H1 (cell line): ENCODE measurements at regions not wholly inside any gene's neighbourhood (a gene's known extent, or its start where the extent isn't known, plus 50 kb on each side); places are given as distances from the start of the nearest gene placed in this dataset.

ENCODE experiments used
- EGR1 ChIP-seq: IDR thresholded peaks from 2 replicates; pipeline ENCODE4 v1.6.1; 2011; ENCODE audit warnings: low read depth, low read length, borderline replicate concordance
- FOSL1 ChIP-seq: IDR thresholded peaks from 2 replicates; pipeline ENCODE4 v1.6.1; 2011; ENCODE audit warnings: mild to moderate bottlenecking, low read depth, low read length, moderate library complexity; ENCODE audit not compliant: insufficient read depth

- TF ChIP-seq EGR1 (no peak), FOSL1 (no peak)
Measured at GRCh38 chr3:171541647-171542046, 81.4 kb upstream of the TNIK start (continued).
